CD14-positive monocyte (primary cell): ENCODE measurements at regions not wholly inside any gene's neighbourhood (a gene's known extent, or its start where the extent isn't known, plus 50 kb on each side); places are given as distances from the start of the nearest gene placed in this dataset.

ENCODE experiments used
- DNase-seq, 3 donors: peaks; one replicate each; pipeline ENCODE4 v3.0.0-alpha.2; 2011 to 2022
- H2AFZ ChIP-seq: 2 replicates; pipeline ENCODE4 v1.6.0; 2012; ENCODE audit warnings: mild to moderate bottlenecking, low read depth, low read length, inconsistent platforms; ENCODE audit not compliant: insufficient read depth, poor library complexity, severe bottlenecking
- H3K27ac ChIP-seq, 2 donors: 1 replicate in 1 of 2; 2 replicates in 1 of 2; pipeline ENCODE4 v1.5.1; 2012 to 2013; ENCODE audit warnings: low read length in 2 of 2, control low read depth in 1 of 2, inconsistent platforms in 1 of 2, low read depth in 1 of 2, mild to moderate bottlenecking in 1 of 2
- H3K27me3 ChIP-seq, 2 donors: one replicate each; pipeline versions ENCODE4 v1.6.0 to v1.6.1; 2011 to 2013; ENCODE audit warnings: low read length in 2 of 2; ENCODE audit not compliant: control insufficient read depth in 2 of 2, insufficient read depth in 2 of 2
- H3K36me3 ChIP-seq, 2 donors: replicated peaks in 1 of 2; 1 replicate in 1 of 2; 2 replicates in 1 of 2; pipeline versions ENCODE4 v1.5.1 to v1.6.1; 2012 to 2013; ENCODE audit warnings: low read length in 2 of 2, control low read depth in 1 of 2, inconsistent platforms in 1 of 2, mild to moderate bottlenecking in 1 of 2; ENCODE audit not compliant: insufficient read depth in 2 of 2, control insufficient read depth in 1 of 2
- H3K4me1 ChIP-seq, 2 donors: 1 replicate in 1 of 2; 2 replicates in 1 of 2; pipeline versions ENCODE4 v1.5.1 to v1.6.1; 2012 to 2013; ENCODE audit warnings: low read length in 2 of 2, control low read depth in 1 of 2, inconsistent platforms in 1 of 2, mild to moderate bottlenecking in 1 of 2, moderate library complexity in 1 of 2; ENCODE audit not compliant: insufficient read depth in 2 of 2, control insufficient read depth in 1 of 2
- H3K4me2 ChIP-seq: replicated peaks from 2 replicates; pipeline ENCODE3; 2012; ENCODE audit warnings: low read length, moderate library complexity, mild to moderate bottlenecking; ENCODE audit not compliant: poor library complexity, severe bottlenecking; ENCODE audit errors: extremely low read depth
- H3K4me3 ChIP-seq, 3 experiments: fragments of 200-600 bp in 1 of 3; sonication (generic) in 1 of 3; replicated peaks in 1 of 3; 1 replicate in 2 of 3; 2 replicates in 1 of 3; pipeline ENCODE4 v1.5.1; 2011 to 2013; ENCODE audit warnings: low read length in 3 of 3, mild to moderate bottlenecking in 3 of 3, control low read depth in 2 of 3, low read depth in 2 of 3, inconsistent platforms in 1 of 3, moderate library complexity in 1 of 3
- H3K79me2 ChIP-seq: 2 replicates; pipeline ENCODE4 v1.6.0; 2012; ENCODE audit warnings: mild to moderate bottlenecking, control low read depth, inconsistent platforms, low read length, moderate library complexity; ENCODE audit not compliant: insufficient read depth
- H3K9ac ChIP-seq: 2 replicates; pipeline ENCODE4 v1.6.0; 2017; ENCODE audit warnings: low read length, mild to moderate bottlenecking; ENCODE audit not compliant: insufficient read depth, poor library complexity, severe bottlenecking
- H3K9me3 ChIP-seq, 2 donors: replicated peaks in 1 of 2; 1 replicate in 1 of 2; 2 replicates in 1 of 2; pipeline versions ENCODE4 v1.5.1 to v1.6.1; 2012 to 2013; ENCODE audit warnings: low read length in 2 of 2, control low read depth in 1 of 2; ENCODE audit not compliant: control insufficient read depth in 1 of 2, insufficient read depth in 1 of 2
- H4K20me1 ChIP-seq: 2 replicates; pipeline ENCODE4 v1.6.0; 2012; ENCODE audit warnings: mild to moderate bottlenecking, low read length, control low read depth, moderate library complexity; ENCODE audit not compliant: insufficient read depth
- H3K27ac Mint-ChIP-seq, 7 donors: one replicate each; pipeline ENCODE4 v1.8.0; 2020; ENCODE audit warnings: mild to moderate bottlenecking in 7 of 7, mixed read lengths in 7 of 7, moderate library complexity in 6 of 7, inconsistent platforms in 2 of 7
- H3K27me3 Mint-ChIP-seq, 3 donors: one replicate each; pipeline ENCODE4 v1.8.0; 2021 to 2022; ENCODE audit warnings: low read depth in 3 of 3, mild to moderate bottlenecking in 3 of 3, mixed read lengths in 3 of 3, moderate library complexity in 3 of 3, inconsistent platforms in 1 of 3
- H3K36me3 Mint-ChIP-seq, 2 donors: one replicate each; pipeline ENCODE4 v1.8.0; 2020; ENCODE audit warnings: mixed read lengths in 2 of 2, inconsistent platforms in 1 of 2, mild to moderate bottlenecking in 1 of 2
- H3K4me1 Mint-ChIP-seq: one replicate; pipeline ENCODE4 v1.8.0; 2020; ENCODE audit warnings: mild to moderate bottlenecking, mixed read lengths
- H3K4me3 Mint-ChIP-seq, 2 donors: one replicate each; pipeline ENCODE4 v1.8.0; 2020; ENCODE audit warnings: mild to moderate bottlenecking in 2 of 2, mixed read lengths in 2 of 2, moderate library complexity in 1 of 2
- H3K9me3 Mint-ChIP-seq, 7 donors: one replicate each; pipeline ENCODE4 v1.8.0; 2020 to 2022; ENCODE audit warnings: mixed read lengths in 7 of 7, mild to moderate bottlenecking in 6 of 7, moderate library complexity in 6 of 7, inconsistent platforms in 2 of 7
- WGBS: methylation state at CpG from one replicate; pipeline ENCODE4 v1.1.5; 2013; ENCODE audit warnings: missing lambda C conversion rate; ENCODE audit not compliant: insufficient coverage; 5-methylcytosine and 5-hydroxymethylcytosine counted together
- intact Hi-C, 2 donors: fragments of 100-400 bp; cut with micrococcal nuclease; formaldehyde crosslinking; loops; one replicate each; pipeline versions ENCODE4 v1.15.0 to v1.15.1; 2023
- TF ChIP-seq, protein P1 (sequence below): fragments of 200-600 bp; IDR thresholded peaks from one replicate; pipeline ENCODE4 v1.8.0; 2022; ENCODE audit warnings: antibody characterized with exemption, mild to moderate bottlenecking

DNA sequence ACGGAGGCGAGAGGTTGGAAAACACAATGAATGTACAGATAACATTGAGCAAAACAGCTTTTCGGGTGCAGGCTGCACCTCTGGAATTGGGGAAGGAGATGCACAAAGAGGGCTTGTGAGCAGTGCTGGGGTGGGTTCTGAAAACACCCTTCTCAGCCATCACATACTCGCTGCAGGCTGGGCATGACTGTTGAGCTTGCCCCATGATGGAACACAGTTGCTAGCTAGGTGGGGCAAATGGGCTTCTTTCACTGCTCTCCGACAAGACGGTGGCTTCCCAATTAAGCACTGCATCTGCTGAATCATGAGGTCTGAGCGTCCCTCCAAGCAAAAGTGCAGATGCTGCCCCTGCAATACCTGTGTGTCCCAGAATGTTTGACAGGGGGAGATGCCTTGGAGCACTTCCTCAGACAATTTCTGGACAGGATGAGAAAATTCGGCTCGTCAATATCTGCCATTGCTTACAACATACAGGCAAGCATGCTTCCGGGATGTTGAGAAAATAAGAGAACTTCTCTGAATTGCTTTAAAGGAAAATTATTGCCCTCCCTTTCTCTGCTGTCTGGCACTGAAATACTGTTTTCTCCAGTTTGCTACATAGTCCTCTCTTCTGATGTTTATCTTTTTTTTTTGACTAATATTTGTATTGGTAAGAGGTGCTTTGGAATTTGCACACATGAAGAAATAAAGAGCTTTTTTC, 77.3 kb upstream of the SH3BP4 start:
- H3K27me3 Mint-ChIP-seq = peaks cover 3 to 6% (median 5%) of the 10 kb centered on the region in 3 donors

DNA sequence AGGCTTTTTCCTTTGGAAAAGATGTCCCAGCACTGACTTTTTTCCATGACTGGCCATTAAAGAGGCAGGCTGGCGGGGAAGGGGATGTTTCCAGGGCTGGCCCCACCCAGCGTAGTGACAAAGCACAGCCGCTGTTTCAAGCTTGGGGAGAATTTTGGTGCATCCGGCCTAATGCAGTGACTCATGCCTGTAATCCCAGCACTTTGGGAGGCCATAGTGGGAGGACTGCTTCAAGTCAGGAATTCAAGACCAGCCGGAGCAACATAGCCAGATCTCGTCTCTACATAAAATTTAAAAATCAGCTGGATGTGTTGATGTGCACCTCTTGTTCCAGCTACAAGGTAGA, 78.0 kb upstream of the SH3BP4 start:
- H3K79me2 ChIP-seq = no peaks in the 10 kb centered on the region
- Mint-ChIP-seq H3K27ac (no peak overlapping the region), H3K27me3 (peaks cover 3 to 6% (median 5%) of the 10 kb centered on the region in 3 donors), H3K9me3 (peaks cover 2 to 13% (median 6%) of the 10 kb centered on the region in 7 donors), H3K36me3 (no peaks in the 10 kb centered on the region), H3K4me1 (peaks cover 3% of the 10 kb centered on the region), H3K4me3 (no peak overlapping the region)
- intact Hi-C loops = no loop called here
- TF ChIP-seq, protein P1, sequence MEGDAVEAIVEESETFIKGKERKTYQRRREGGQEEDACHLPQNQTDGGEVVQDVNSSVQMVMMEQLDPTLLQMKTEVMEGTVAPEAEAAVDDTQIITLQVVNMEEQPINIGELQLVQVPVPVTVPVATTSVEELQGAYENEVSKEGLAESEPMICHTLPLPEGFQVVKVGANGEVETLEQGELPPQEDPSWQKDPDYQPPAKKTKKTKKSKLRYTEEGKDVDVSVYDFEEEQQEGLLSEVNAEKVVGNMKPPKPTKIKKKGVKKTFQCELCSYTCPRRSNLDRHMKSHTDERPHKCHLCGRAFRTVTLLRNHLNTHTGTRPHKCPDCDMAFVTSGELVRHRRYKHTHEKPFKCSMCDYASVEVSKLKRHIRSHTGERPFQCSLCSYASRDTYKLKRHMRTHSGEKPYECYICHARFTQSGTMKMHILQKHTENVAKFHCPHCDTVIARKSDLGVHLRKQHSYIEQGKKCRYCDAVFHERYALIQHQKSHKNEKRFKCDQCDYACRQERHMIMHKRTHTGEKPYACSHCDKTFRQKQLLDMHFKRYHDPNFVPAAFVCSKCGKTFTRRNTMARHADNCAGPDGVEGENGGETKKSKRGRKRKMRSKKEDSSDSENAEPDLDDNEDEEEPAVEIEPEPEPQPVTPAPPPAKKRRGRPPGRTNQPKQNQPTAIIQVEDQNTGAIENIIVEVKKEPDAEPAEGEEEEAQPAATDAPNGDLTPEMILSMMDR = no peak
- H3K27me3 ChIP-seq = no peaks in the 10 kb centered on the region
- no peak for DNase-seq
- H3K4me2 ChIP-seq = no peak overlapping the region
- H3K4me3 ChIP-seq = no peak overlapping the region
- no peak overlapping the region for H3K27ac ChIP-seq
- no peaks in the 10 kb centered on the region for H4K20me1 ChIP-seq
- no peaks in the 10 kb centered on the region for H3K36me3 ChIP-seq
- no peak overlapping the region for H3K9ac ChIP-seq
- H3K4me1 ChIP-seq = no peaks in the 10 kb centered on the region
- H3K9me3 ChIP-seq = peaks cover 0 to 7% of the 10 kb centered on the region in 2 donors
- 100% methylated on average over 4 of the region's 6 CpGs for WGBS
- no peak overlapping the region for H2AFZ ChIP-seq

More for the DNA sequence above, 77.3 kb upstream of the SH3BP4 start:
- TF ChIP-seq, protein P1 = no peak
- H4K20me1 ChIP-seq = no peaks in the 10 kb centered on the region
- no peak overlapping the region for H3K4me3 ChIP-seq
- H2AFZ ChIP-seq = no peak overlapping the region
- Mint-ChIP-seq H3K9me3 (peaks cover 2 to 16% (median 10%) of the 10 kb centered on the region in 7 donors), H3K4me1 (peaks cover 3% of the 10 kb centered on the region), H3K36me3 (no peaks in the 10 kb centered on the region), H3K27ac (peak overlapping the region in 1 of 7 donors; percentile 51), H3K4me3 (no peak overlapping the region)
- H3K27me3 ChIP-seq = no peaks in the 10 kb centered on the region
- peaks cover 0 to 7% of the 10 kb centered on the region in 2 donors for H3K9me3 ChIP-seq
- no peak overlapping the region for H3K9ac ChIP-seq
- no peaks in the 10 kb centered on the region for H3K79me2 ChIP-seq
- no peaks in the 10 kb centered on the region for H3K4me1 ChIP-seq
- H3K27ac ChIP-seq = no peak overlapping the region
- no peaks in the 10 kb centered on the region for H3K36me3 ChIP-seq
- WGBS = 74% methylated on average over 6 of the region's 10 CpGs
- intact Hi-C loops = no loop called here
- no peak for DNase-seq
- H3K4me2 ChIP-seq = no peak overlapping the region
